ENCODE measurements at regions not wholly inside any gene's neighbourhood (a gene's known extent, or its start where the extent isn't known, plus 50 kb on each side); places are given as distances from the start of the nearest gene placed in this dataset.
A peak's percentile ranks its signal among the peaks of the same experiment; 100 is the strongest.

DNA sequence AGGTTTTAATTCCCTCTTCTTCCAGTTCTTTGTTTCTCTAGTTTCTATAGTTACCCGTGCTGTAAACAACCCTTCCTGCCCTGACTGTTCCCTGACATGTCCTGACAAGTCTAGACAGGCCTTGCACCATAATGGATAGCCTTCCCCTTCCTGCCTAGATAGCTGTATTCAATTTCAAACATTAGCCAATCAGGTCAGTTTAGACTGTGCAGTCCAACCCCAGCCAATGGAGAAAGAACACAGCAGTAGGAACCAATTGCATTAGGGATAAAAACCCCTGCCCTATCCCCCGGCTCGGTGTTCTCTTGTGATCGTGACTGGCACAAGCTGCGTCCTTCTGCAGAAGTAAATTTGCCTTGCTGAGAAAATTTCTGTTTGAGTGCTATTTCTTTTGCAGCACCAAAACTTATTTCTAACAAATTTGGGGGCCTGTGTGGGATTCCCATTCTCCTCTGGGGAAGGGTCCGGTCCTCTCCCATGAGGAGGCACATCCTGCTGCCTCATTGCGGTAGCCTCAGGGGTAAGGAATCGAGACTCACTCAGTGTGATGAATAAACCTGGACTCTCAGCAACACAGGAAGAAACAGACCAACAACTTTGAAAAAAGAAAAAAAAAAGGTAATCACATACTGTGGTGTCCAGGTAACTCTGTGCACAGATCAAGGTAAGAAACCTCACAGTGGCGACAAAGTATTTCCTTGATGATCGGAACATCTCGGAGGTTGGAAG, 248.7 kb upstream of the ECI2 start:
- no peak for DNase-seq (ENCODE audit: extremely low read depth in 1 of 4, low spot score in 3 of 4)
- BruUV-seq (replicated peaks), result no TSS peak
- no peak for FAIRE-seq
- Histone ChIP-seq H3K36me3 (ENCODE audit: control insufficient read depth, insufficient read depth, low read length) (no peaks in the 10 kb centered on the region), H3K9ac (ENCODE audit: insufficient read depth in 1 of 2, low read depth in 2 of 2, low read length in 2 of 2) (no peak overlapping the region), H3K27ac (ENCODE audit: extremely low read depth, low read depth, low read length) (no peak overlapping the region), H3K9me3 (replicated peaks; ENCODE audit: control insufficient read depth, insufficient read depth, low read depth, low read length) (0 out of 2 replicates have a peak, but pooled peaks cover 6% of the 10 kb centered on the region), H3K27me3 (ENCODE audit: control insufficient read depth in 2 of 2, insufficient read depth in 2 of 2, low read length in 2 of 2) (no peaks in the 10 kb centered on the region; a peak in 1 of 5 replicates), H3K9me1 (ENCODE audit: control insufficient read depth, insufficient read depth, low read length) (no peaks in the 10 kb centered on the region), H3K79me2 (ENCODE audit: control insufficient read depth, insufficient read depth, low read length) (no peaks in the 10 kb centered on the region), H3K4me3 (no peak overlapping the region), H3K4me1 (replicated peaks in 1 of 2; ENCODE audit: control insufficient read depth in 2 of 2, insufficient read depth in 2 of 2, low read length in 2 of 2) (peaks cover 0 to 18% of the 10 kb centered on the region in 2 experiments; a peak in 3 of 5 replicates), H4K20me1 (replicated peaks; ENCODE audit: control insufficient read depth, insufficient read depth, low read length) (no peaks in the 10 kb centered on the region), H3K4me2 (ENCODE audit: insufficient read depth, low read length) (no peak overlapping the region), H2AFZ (ENCODE audit: low read depth, low read length) (no peak overlapping the region)
- intact Hi-C loops (cut with micrococcal nuclease) (no loop called here), in situ Hi-C loops (cut with MboI) (no loop called here)
- POLR2A ChIA-PET, result no interaction called here
- CTCF ChIA-PET (ENCODE audit: low intra/inter-chr PET ratio), result no interaction called here
- peak; percentile 86; the same call in 1 of the 2 replicates for TF ChIP-seq ZNF561 (CRISPR knock-in tag; conservative IDR thresholded peaks at IDR 0.05)
- TF ChIP-seq ZEB2 (IDR thresholded peaks at IDR 0.05), result peak; percentile 83
- no peak for TF ChIP-seq ZNF584 (CRISPR knock-in tag; IDR thresholded peaks at IDR 0.05; ENCODE audit: low read depth)
- peak; percentile 95 for TF ChIP-seq FOXJ2 (tag; IDR thresholded peaks at IDR 0.05)
- TF ChIP-seq TRIM24 (IDR thresholded peaks at IDR 0.05), result peak; percentile 11 to 70; a peak in 1 of 4 replicates
- TF ChIP-seq, protein P1, sequence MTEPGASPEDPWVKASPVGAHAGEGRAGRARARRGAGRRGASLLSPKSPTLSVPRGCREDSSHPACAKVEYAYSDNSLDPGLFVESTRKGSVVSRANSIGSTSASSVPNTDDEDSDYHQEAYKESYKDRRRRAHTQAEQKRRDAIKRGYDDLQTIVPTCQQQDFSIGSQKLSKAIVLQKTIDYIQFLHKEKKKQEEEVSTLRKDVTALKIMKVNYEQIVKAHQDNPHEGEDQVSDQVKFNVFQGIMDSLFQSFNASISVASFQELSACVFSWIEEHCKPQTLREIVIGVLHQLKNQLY (CRISPR knock-in tag; conservative IDR thresholded peaks at IDR 0.05), result no peak
- TF ChIP-seq FOXJ3 (CRISPR knock-in tag; IDR thresholded peaks at IDR 0.05), result peak; percentile 74; the same call in 1 of the 2 replicates
- peak; percentile 97 for TF ChIP-seq CBX5 (IDR thresholded peaks at IDR 0.05; ENCODE audit: borderline replicate concordance, low read depth)
- no peak for TF ChIP-seq SMC3 (conservative IDR thresholded peaks at IDR 0.05; ENCODE audit: insufficient read depth, low read depth, low read length)
- TF ChIP-seq CBX1 (IDR thresholded peaks at IDR 0.05; ENCODE audit: low read depth), result peak; percentile 93
- TF ChIP-seq MEIS2 (IDR thresholded peaks at IDR 0.05; ENCODE audit: partially characterized antibody), result peak; percentile 35
- peak in 1 of 2 experiments; percentile 92; a peak in 2 of 3 replicates for TF ChIP-seq CBX3 (IDR thresholded peaks at IDR 0.05; ENCODE audit: borderline replicate concordance in 1 of 2, low read length in 2 of 2)
- TF ChIP-seq, protein P2, sequence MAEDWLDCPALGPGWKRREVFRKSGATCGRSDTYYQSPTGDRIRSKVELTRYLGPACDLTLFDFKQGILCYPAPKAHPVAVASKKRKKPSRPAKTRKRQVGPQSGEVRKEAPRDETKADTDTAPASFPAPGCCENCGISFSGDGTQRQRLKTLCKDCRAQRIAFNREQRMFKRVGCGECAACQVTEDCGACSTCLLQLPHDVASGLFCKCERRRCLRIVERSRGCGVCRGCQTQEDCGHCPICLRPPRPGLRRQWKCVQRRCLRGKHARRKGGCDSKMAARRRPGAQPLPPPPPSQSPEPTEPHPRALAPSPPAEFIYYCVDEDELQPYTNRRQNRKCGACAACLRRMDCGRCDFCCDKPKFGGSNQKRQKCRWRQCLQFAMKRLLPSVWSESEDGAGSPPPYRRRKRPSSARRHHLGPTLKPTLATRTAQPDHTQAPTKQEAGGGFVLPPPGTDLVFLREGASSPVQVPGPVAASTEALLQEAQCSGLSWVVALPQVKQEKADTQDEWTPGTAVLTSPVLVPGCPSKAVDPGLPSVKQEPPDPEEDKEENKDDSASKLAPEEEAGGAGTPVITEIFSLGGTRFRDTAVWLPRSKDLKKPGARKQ (CRISPR knock-in tag; IDR thresholded peaks at IDR 0.05), result 0 out of 2 replicates have a peak, but pooled peaks have one; percentile 6
- peak; percentile 95 for TF ChIP-seq TRIM28 (IDR thresholded peaks at IDR 0.05)
- TF ChIP-seq, protein P3, sequence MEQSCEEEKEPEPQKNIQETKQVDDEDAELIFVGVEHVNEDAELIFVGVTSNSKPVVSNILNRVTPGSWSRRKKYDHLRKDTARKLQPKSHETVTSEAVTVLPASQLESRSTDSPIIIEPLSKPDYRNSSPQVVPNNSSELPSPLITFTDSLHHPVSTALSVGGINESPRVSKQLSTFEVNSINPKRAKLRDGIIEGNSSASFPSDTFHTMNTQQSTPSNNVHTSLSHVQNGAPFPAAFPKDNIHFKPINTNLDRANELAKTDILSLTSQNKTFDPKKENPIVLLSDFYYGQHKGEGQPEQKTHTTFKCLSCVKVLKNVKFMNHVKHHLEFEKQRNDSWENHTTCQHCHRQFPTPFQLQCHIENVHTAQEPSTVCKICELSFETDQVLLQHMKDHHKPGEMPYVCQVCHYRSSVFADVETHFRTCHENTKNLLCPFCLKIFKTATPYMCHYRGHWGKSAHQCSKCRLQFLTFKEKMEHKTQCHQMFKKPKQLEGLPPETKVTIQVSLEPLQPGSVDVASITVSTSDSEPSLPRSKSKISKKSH (CRISPR knock-in tag; IDR thresholded peaks at IDR 0.05), result peak; percentile 87
- TF ChIP-seq, protein P4, sequence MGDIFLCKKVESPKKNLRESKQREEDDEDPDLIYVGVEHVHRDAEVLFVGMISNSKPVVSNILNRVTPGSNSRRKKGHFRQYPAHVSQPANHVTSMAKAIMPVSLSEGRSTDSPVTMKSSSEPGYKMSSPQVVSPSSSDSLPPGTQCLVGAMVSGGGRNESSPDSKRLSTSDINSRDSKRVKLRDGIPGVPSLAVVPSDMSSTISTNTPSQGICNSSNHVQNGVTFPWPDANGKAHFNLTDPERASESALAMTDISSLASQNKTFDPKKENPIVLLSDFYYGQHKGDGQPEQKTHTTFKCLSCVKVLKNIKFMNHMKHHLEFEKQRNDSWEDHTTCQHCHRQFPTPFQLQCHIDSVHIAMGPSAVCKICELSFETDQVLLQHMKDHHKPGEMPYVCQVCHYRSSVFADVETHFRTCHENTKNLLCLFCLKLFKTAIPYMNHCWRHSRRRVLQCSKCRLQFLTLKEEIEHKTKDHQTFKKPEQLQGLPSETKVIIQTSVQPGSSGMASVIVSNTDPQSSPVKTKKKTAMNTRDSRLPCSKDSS (IDR thresholded peaks at IDR 0.05; ENCODE audit: low read depth, partially characterized antibody), result peak; percentile 95
- no peak for TF ChIP-seq TEAD1 (CRISPR knock-in tag; IDR thresholded peaks at IDR 0.05)
- ATAC-seq, result no peak
- WGBS (ENCODE audit: insufficient coverage, low coverage, missing lambda C conversion rate), result 39% methylated on average over 11 of the region's 11 CpGs

All from K562 (cell line).